Omental fat pad (tissue), 3 donors: ENCODE measurements at regions not wholly inside any gene's neighbourhood (a gene's known extent, or its start where the extent isn't known, plus 50 kb on each side); places are given as distances from the start of the nearest gene placed in this dataset.

Experiments
- ATAC-seq: fragments of 150-250 bp; one replicate; pipeline ENCODE4 v1.9.1; 2016; ENCODE audit warnings: mild to moderate bottlenecking, moderate library complexity; ENCODE audit not compliant: low FRiP score
- DNase-seq: peaks from one replicate; pipeline ENCODE4 v3.0.0-alpha.2; 2019; ENCODE audit warnings: low spot score
- TF ChIP-seq, protein P1 (sequence below), 3 donors: fragments of 450-650 bp; IDR thresholded peaks; one replicate each; pipeline ENCODE4 v1.5.1; 2016 to 2017; ENCODE audit warnings: antibody characterized with exemption in 3 of 3, mild to moderate bottlenecking in 3 of 3, moderate library complexity in 2 of 3

- DNase-seq = no peak
- ATAC-seq = no peak
- TF ChIP-seq, protein P1, sequence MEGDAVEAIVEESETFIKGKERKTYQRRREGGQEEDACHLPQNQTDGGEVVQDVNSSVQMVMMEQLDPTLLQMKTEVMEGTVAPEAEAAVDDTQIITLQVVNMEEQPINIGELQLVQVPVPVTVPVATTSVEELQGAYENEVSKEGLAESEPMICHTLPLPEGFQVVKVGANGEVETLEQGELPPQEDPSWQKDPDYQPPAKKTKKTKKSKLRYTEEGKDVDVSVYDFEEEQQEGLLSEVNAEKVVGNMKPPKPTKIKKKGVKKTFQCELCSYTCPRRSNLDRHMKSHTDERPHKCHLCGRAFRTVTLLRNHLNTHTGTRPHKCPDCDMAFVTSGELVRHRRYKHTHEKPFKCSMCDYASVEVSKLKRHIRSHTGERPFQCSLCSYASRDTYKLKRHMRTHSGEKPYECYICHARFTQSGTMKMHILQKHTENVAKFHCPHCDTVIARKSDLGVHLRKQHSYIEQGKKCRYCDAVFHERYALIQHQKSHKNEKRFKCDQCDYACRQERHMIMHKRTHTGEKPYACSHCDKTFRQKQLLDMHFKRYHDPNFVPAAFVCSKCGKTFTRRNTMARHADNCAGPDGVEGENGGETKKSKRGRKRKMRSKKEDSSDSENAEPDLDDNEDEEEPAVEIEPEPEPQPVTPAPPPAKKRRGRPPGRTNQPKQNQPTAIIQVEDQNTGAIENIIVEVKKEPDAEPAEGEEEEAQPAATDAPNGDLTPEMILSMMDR (IDR thresholded peaks at IDR 0.05) = no peak
These were observed 309.2 kb downstream of the FGF9 start for GRCh38 chr13:21980049-21980448.

- ATAC-seq (no peak), DNase-seq (no peak)
- TF ChIP-seq, protein P1 (IDR thresholded peaks at IDR 0.05) = no peak
These were observed 313.3 kb downstream of the FGF9 start for GRCh38 chr13:21984156-21984555.

DNA sequence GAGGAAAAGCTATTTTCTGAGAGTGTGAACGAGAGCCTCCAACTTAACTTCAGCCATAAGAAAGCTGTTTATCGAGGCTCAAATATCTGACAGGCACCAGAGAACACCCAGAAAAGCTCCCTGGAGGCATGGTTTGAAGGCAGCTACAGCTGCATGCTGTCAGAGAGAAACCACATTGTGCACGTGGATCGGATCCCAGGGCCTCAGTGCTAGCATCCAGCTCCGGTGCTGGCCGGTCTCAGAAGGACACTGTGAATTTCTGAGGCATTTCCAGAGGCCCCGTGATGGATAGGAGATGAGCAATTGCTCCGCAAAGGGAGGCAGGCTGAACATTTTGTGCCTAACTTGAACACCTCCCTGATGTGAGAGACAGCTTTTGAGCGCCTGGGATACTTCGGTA is 315.7 kb downstream of the FGF9 start:
- TF ChIP-seq, protein P1 (IDR thresholded peaks at IDR 0.05) = no peak
- no peak for ATAC-seq
- no peak for DNase-seq

- TF ChIP-seq, protein P1 (IDR thresholded peaks at IDR 0.05) = no peak
- DNase-seq (no peak), ATAC-seq (no peak)
These were observed 316.9 kb downstream of the FGF9 start for GRCh38 chr13:21987793-21988192.

DNA sequence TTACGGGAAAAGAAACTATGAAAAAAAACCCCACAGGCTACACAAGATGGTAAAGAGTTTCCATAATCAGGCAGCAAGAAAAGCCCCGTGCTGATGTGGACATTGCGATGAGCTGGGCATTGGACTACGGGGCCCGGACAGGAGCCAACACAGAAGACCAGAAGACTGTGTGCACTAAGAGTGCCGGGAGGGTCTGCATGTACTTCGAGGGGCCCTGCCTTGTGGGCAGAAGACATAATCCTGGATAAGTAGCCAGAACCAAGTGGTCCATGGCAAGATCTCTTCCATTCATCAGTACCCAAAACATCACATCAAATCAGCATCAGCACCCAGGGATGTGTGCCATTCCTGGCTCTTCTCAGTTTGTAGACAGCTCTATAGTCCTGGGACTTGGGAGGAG is 317.8 kb downstream of the FGF9 start:
- DNase-seq (no peak), ATAC-seq (no peak)
- TF ChIP-seq, protein P1 (IDR thresholded peaks at IDR 0.05) = no peak

DNA sequence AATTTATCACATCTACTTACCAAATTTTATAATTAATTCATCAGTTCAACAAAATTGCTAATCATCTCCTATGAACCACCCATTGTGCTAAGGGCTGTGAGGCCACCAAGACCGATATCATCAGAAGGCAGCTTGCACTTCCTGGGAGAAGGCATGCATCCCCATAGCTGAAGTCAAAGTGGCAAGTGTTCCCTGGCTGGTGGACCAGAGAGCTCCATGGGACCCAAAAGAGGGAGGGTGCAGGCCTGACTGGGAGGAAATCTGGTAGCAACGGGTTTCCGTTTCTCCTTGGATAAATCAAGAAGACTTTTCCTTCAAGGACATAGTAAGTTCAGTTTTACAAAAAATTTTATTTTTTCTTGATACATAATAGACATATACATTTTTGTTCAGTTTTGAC is 325.2 kb downstream of the FGF9 start:
- TF ChIP-seq, protein P1 (IDR thresholded peaks at IDR 0.05) = no peak
- ATAC-seq (no peak), DNase-seq (no peak)

- ATAC-seq = no peak
- TF ChIP-seq, protein P1 (IDR thresholded peaks at IDR 0.05) = no peak
- no peak for DNase-seq
These were observed 326.9 kb downstream of the FGF9 start for GRCh38 chr13:21997726-21998125.
